ENCODE measurements at regions not wholly inside any gene's neighbourhood (a gene's known extent, or its start where the extent isn't known, plus 50 kb on each side); places are given as distances from the start of the nearest gene placed in this dataset.

GRCh38 chr9:8205576-8205975 is 406.0 kb upstream of the DMAC1 start:
- Histone ChIP-seq H3K27ac (no peak overlapping the region), H3K4me3 (no peak overlapping the region)

GRCh38 chr9:8189881-8190280 is 390.3 kb upstream of the DMAC1 start:
- no peak overlapping the region for H3K4me3 ChIP-seq
- no peak overlapping the region for H3K27ac ChIP-seq

GRCh38 chr9:8188723-8189407 is 389.3 kb upstream of the DMAC1 start:
- Histone ChIP-seq H3K27ac (no peak overlapping the region), H3K4me3 (no peak overlapping the region)

- Histone ChIP-seq H3K27ac (no peak overlapping the region), H3K4me3 (no peak overlapping the region)
These were observed 387.0 kb upstream of the DMAC1 start for GRCh38 chr9:8186560-8186959.

GRCh38 chr9:8183618-8184017 is 384.0 kb upstream of the DMAC1 start:
- H3K27ac ChIP-seq, result no peak overlapping the region
- H3K4me3 ChIP-seq, result no peak overlapping the region

GRCh38 chr9:8179381-8180053 is 379.9 kb upstream of the DMAC1 start:
- Histone ChIP-seq H3K27ac (no peak overlapping the region), H3K4me3 (no peak overlapping the region)

GRCh38 chr9:8172000-8172399 is 372.4 kb upstream of the DMAC1 start:
- no peak overlapping the region for H3K4me3 ChIP-seq
- no peak overlapping the region for H3K27ac ChIP-seq

- Histone ChIP-seq H3K4me3 (no peak overlapping the region), H3K27ac (no peak overlapping the region)
These were observed 369.4 kb upstream of the DMAC1 start for GRCh38 chr9:8168916-8169438.

GRCh38 chr9:8160787-8161186 is 361.2 kb upstream of the DMAC1 start:
- Histone ChIP-seq H3K4me3 (no peak overlapping the region), H3K27ac (no peak overlapping the region)

- no peak overlapping the region for H3K27ac ChIP-seq
- H3K4me3 ChIP-seq, result no peak overlapping the region
These were observed 359.0 kb upstream of the DMAC1 start for GRCh38 chr9:8158574-8158973.

- no peak overlapping the region for H3K4me3 ChIP-seq
- H3K27ac ChIP-seq, result no peak overlapping the region
These were observed 358.2 kb upstream of the DMAC1 start for GRCh38 chr9:8157683-8158324.

- H3K4me3 ChIP-seq, result no peak overlapping the region
- no peak overlapping the region for H3K27ac ChIP-seq
These were observed 356.8 kb upstream of the DMAC1 start for GRCh38 chr9:8156346-8156745.

GRCh38 chr9:8155706-8156105 is 356.1 kb upstream of the DMAC1 start:
- Histone ChIP-seq H3K4me3 (no peak overlapping the region), H3K27ac (no peak overlapping the region)

- H3K4me3 ChIP-seq, result no peak overlapping the region
- H3K27ac ChIP-seq, result no peak overlapping the region
These were observed 344.1 kb upstream of the DMAC1 start for GRCh38 chr9:8143677-8144076.

GRCh38 chr9:8140557-8140956 is 341.0 kb upstream of the DMAC1 start:
- no peak overlapping the region for H3K4me3 ChIP-seq

GRCh38 chr9:8139756-8140155 is 340.2 kb upstream of the DMAC1 start:
- H3K4me3 ChIP-seq, result no peak overlapping the region

More at GRCh38 chr9:8140557-8140956, 341.0 kb upstream of the DMAC1 start:
- no peak overlapping the region for H3K27ac ChIP-seq

GRCh38 chr9:8136477-8136876 is 336.9 kb upstream of the DMAC1 start:
- no peak overlapping the region for H3K4me3 ChIP-seq
- no peak overlapping the region for H3K27ac ChIP-seq

More at GRCh38 chr9:8139756-8140155, 340.2 kb upstream of the DMAC1 start:
- H3K27ac ChIP-seq, result no peak overlapping the region

- Histone ChIP-seq H3K4me3 (no peak overlapping the region), H3K27ac (no peak overlapping the region)
These were observed 335.1 kb upstream of the DMAC1 start for GRCh38 chr9:8134635-8135034.

GRCh38 chr9:8133606-8134005 is 334.0 kb upstream of the DMAC1 start:
- H3K4me3 ChIP-seq, result no peak overlapping the region
- no peak overlapping the region for H3K27ac ChIP-seq

- H3K27ac ChIP-seq, result no peak overlapping the region
These were observed 316.0 kb upstream of the DMAC1 start for GRCh38 chr9:8115570-8115969.

GRCh38 chr9:8114826-8115225 is 315.2 kb upstream of the DMAC1 start:
- H3K27ac ChIP-seq, result no peak overlapping the region
- no peak overlapping the region for H3K4me3 ChIP-seq

More at GRCh38 chr9:8115570-8115969, 316.0 kb upstream of the DMAC1 start:
- H3K4me3 ChIP-seq, result no peak overlapping the region
